GM19193 (cell line): ENCODE measurements at regions not wholly inside any gene's neighbourhood (a gene's known extent, or its start where the extent isn't known, plus 50 kb on each side); places are given as distances from the start of the nearest gene placed in this dataset.

Experiments
- POLR2A ChIP-seq: IDR thresholded peaks from 4 replicates; pipeline ENCODE4 v1.6.1; 2011; ENCODE audit not compliant: insufficient read depth, insufficient read length; ENCODE audit errors: extremely low read depth

- TF ChIP-seq POLR2A: no peak
Measured at GRCh38 chr5:164301136-164301535, 795.7 kb downstream of the MAT2B start.

GRCh38 chr5:164301708-164302107, 796.3 kb downstream of the MAT2B start:
- no peak for TF ChIP-seq POLR2A

GRCh38 chr5:164302533-164303235, 797.3 kb downstream of the MAT2B start:
- TF ChIP-seq POLR2A: no peak

- no peak for TF ChIP-seq POLR2A
Measured at GRCh38 chr5:164303646-164304215, 798.3 kb downstream of the MAT2B start.

GRCh38 chr5:164306662-164307061, 801.2 kb downstream of the MAT2B start:
- TF ChIP-seq POLR2A: no peak

- TF ChIP-seq POLR2A: no peak
Measured at GRCh38 chr5:164312801-164313200, 807.4 kb downstream of the MAT2B start.

- no peak for TF ChIP-seq POLR2A
Measured at GRCh38 chr5:164317676-164318075, 812.3 kb downstream of the MAT2B start.

- TF ChIP-seq POLR2A: no peak
Measured at GRCh38 chr5:164319161-164319560, 813.7 kb downstream of the MAT2B start.

- TF ChIP-seq POLR2A: no peak
Measured at GRCh38 chr5:164324239-164324638, 818.8 kb downstream of the MAT2B start.

GRCh38 chr5:164326219-164326618, 820.8 kb downstream of the MAT2B start:
- TF ChIP-seq POLR2A: no peak

GRCh38 chr5:164332349-164333196, 827.2 kb downstream of the MAT2B start:
- TF ChIP-seq POLR2A: no peak

GRCh38 chr5:164335837-164336236, 830.4 kb downstream of the MAT2B start:
- no peak for TF ChIP-seq POLR2A

- no peak for TF ChIP-seq POLR2A
Measured at GRCh38 chr5:164336276-164336675, 830.9 kb downstream of the MAT2B start.

- TF ChIP-seq POLR2A: no peak
Measured at GRCh38 chr5:164336906-164337305, 831.5 kb downstream of the MAT2B start.

GRCh38 chr5:164341056-164341619, 835.7 kb downstream of the MAT2B start:
- no peak for TF ChIP-seq POLR2A
